HG02588 (cell line): ENCODE measurements at regions not wholly inside any gene's neighbourhood (a gene's known extent, or its start where the extent isn't known, plus 50 kb on each side); places are given as distances from the start of the nearest gene placed in this dataset.
"Not testable (repeated sequence)": the region's sequence is repeated elsewhere in the genome, so short reads cannot be mapped to it uniquely, and the experiment has no call there.

ENCODE experiments used
- ATAC-seq: cut with Tn5 transposase; IDR thresholded peaks from one replicate; pipeline ENCODE4 v1.9.1; 2021; ENCODE audit warnings: mild to moderate bottlenecking, moderate library complexity; ENCODE audit not compliant: unreplicated experiment

DNA sequence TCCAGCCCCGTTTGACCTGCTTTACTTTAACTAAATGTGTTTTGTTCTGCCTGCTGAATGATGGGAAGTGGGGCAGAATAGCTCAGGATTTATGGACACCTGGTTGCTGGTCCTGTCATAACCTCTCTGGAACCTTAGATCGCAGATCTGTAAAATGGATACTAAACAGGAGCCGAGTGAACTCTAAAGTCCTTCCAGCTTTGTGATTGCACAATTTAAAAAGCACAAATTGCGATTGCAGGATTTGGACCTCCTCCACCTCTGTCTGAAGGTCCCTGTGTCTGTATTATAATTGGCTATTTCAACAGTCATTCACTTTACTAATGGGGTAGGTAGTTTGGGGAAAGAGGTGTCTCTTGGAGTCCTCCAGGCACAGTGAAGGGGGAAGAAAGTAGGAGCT, 220.4 kb downstream of the LY86 start:
- ATAC-seq, result no peak

DNA sequence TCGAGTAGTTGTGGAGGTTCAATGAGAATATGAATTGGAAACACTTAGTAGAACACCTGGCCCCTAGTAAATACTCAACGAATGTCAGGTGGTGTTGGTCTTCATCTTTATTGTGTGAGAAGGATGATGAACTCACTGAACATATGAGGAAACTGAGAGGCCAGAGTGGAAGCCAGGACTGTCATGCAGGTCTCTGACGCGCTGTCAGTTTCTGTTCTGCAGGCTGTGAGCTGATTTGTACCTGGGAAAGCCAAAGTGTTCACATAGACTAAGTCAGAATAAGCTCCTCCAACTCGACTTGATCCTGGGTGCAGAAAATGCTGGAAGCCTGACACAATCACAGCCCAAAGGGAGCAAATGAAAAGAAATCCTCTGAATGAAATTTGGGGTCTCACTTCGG, 222.2 kb downstream of the LY86 start:
- no peak for ATAC-seq

DNA sequence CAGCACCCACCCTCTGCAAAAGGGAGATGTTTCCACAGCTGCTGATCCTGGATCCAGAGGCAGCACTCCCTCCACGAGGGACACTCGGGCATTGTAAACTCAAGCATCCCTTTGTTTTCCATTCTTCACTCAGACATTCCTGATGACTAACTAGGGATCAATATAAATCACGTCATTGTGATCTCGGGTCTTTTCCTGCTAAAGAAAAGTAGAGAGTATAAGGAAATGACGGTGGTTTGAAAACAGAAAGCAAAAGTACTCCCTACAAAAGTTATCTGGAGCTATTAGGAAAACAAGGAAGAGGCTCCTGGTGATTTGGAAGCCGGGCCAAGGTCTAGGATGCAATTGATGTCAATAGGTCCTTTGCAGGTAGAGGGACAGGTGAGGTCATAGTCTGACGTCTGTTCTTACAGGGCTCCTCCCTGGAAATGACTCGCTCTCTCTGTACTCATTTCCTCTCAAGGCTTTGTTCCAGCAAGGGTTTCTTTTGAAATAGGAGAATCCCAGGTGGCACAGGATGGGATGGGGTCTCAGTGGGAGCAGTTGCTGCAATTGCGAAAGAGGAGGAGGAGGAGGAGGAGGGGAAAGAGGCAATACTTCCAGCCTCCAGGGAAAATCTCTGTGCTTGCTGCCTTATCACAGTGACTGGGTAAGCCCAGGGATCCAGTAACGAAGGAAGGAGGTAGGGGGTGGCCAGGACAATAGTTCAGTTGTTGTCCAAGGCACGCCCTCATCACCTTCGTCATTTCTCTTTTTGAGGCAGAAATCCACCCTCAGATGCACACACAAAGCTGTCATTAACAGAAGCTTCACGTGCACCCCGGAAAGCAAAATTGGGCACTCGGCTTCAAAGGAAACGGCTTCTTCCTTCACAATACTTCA, 222.8 kb downstream of the LY86 start:
- ATAC-seq, result no peak

DNA sequence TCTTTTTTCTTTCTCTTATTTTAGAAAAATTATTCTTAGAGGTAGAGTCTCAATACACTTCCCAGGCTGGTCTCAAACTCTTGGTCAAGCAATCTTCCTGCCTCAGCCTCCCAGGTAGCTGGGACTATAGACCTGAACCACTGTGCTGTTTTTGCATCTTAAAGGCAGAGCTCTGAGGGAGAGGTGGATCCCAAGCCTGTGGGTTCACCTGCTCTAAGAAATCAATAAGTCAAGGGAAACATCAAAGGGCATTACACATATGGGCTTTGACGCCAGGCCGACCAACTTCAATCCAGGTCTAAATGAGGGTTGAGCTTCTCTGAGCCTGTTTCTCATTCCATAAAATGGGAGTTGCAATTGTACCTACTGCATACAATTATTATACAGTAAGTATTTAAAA, 223.9 kb downstream of the LY86 start:
- no peak for ATAC-seq

DNA sequence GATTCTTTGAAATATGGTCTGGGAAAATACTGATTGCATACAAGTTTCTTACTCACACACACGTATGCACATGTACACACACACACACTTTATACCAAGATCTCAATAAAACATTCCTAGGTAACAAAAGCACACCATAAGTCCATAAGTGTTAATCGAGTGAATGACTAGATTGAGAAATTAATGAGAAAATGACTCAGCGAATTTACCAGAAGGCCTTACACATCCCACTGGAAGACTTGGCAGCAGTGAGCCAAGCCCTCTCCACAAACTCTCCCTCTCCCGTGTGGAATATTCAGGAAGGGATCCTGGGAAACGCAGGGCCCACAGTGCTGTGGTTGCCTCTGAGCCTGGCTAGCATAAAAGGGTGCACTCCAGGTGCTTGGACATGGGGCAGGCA, 227.2 kb downstream of the LY86 start:
- no peak for ATAC-seq

DNA sequence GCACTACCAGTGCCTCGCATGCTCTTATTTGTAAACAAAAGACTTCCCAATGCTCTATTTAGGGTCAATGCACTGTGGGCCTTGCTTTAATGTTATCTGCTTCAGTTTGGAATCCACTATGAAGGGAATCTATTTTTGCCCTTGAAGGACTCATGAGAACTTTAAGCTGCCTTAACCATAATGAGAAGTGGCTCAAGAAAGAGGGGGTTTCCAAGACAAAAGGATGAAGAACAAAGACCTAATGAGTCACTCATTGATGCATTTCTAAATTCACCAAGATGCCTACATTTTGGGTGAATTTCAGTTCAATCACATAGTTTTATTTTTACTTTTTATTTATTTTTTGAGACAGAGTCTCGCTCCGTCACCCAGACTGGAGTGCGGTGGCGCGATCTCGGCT, 228.2 kb downstream of the LY86 start:
- no peak for ATAC-seq

DNA sequence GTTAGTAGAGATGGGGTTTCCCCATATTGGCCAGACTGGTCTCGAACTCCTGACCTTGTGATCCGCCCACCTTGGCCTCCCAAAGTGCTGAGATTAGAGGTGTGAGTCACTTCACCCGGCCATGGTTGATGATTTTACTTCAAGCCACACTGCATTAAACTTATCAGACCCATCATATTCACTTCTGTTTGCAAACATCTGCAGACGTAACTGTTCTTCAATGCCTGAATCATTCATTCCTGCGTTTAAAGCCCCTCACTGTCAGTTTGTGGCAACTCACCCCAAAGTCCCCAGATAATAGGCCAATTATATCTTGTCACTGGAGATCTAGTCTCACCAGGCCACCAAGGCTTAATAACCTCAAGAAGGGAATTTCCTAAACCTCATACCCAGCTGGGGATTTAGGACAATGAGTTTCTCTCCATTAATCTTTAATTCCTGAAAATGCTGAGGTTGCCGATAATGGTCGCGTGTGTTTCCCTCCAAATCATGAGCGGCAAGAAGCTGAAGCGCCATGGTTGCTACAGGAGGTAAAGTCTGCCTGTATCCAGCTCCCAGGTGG, 229.6 kb downstream of the LY86 start:
- ATAC-seq, result no peak

DNA sequence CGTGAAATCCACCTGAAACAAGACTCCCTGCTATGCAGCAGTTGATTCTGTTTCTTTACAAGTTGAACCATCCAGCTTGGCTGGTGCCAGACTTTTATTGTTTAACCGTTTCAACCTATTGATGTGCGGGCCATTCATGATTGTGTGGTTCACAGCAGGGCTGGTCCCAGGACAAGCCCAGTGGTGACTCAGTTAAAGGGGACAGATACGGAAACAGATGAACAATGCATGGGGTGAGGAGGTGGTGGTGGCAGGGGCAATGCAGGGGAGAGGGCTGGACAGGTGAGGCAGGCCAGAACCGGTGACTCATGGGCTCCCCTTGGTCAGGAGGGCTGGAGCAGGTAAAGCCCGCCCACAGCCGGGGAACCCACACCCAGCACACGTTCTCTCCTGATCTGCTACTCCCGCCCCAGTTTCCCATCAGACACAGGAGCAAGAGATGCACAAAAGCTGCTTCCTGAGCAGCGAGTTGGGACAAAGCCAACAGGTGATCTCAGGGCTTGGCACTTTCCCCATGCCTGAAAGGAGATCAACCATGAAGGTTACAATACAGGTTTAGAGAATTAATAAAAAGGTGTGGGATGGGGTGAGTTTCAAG, 232.2 kb downstream of the LY86 start:
- ATAC-seq, result no peak

DNA sequence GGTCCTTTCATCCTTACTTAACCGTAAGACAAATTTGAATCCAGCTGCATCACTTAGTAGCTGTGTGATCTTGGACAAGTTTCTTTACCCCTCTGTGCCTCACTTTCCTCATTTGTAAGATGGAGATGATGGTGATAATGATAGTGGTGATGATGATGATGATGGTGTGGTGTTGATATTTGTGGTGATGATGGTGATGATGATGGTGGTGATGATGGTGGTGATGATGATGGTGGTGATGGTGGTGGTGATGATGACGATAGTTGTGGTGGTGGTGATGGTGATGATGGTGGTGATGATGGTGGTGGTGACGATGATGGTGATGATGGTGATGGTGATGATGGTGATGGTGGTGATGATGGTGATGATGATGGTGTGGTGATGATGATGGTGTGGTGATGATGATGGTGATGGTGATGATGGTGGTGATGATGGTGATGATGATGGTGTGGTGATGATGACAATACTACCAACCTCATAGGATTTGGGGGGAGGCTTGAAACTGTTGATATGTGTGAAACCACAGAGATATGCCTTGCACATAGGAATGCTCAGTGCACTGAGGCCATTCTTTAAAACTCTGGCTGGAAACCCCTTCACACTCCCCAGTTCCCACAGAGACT, 233.2 kb downstream of the LY86 start:
- ATAC-seq, result no peak

DNA sequence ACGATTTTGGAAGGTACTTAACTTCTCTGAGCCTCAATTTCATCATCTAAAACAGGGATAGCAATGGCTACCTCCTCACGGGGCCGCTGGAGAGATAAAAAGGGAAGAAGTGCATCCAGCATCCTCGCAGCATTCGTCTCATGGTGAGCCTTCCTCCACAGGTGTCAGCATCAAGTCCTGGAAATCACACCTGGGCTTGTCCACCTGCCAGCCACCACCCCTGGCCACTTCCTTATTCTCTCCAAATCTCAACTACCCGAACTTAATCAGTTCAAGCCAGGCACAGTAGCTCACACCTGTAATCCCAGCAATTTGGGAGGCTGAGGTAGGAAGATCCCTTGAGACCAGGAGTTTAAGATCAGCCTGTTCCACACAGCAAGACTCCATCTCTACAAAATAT, 234.5 kb downstream of the LY86 start:
- ATAC-seq, result no peak

DNA sequence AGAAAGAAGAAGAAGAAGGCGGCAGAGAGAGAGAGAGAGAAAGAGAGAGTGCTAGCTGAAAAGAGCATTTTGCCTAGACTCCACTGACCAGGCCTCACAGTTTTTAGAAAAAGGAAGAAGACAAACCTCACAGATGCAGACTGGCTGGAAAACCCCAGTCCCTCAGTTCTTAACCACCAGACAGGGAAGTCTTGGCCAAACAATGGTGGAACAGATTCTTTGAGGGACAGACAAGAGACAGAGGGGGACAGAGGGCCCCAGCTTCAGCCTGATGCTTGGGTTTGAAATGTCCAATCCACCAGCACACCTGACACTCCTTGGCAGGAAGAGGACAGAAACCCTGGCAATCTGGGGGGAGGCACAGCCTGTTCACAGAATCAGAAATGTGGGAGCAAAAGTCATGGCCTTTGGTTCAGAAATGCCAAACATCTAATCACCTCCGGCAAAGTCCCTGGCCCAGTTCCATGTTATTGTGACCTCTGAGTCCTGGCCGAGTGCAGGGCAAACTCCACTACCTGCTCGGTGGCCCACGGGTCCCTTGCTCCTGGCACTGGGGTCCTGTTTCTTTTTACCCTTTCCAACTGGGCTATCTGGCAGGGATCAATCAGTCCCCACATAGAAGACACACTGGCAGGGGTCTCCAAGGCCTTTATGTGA, 235.2 kb downstream of the LY86 start:
- no peak for ATAC-seq

DNA sequence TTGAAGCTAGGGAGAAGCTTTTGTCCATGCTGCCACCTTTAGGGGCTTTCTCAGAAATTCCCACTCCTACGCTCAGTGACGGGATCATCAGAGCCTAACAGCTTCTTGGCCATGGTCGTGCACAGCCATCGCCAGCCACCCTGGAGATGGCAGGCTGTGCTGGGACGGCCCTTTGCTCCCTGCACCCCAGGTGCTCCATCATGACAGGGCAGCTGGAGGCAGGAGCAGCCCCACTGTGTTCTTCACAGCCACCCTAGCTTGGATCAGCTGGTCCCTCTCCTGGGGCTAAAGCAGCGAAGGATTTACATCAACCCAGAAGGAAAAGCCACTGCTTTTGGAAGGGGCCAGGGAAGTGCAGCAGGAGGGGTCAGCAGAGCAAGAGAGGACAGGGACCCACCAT, 235.9 kb downstream of the LY86 start:
- ATAC-seq, result no peak

DNA sequence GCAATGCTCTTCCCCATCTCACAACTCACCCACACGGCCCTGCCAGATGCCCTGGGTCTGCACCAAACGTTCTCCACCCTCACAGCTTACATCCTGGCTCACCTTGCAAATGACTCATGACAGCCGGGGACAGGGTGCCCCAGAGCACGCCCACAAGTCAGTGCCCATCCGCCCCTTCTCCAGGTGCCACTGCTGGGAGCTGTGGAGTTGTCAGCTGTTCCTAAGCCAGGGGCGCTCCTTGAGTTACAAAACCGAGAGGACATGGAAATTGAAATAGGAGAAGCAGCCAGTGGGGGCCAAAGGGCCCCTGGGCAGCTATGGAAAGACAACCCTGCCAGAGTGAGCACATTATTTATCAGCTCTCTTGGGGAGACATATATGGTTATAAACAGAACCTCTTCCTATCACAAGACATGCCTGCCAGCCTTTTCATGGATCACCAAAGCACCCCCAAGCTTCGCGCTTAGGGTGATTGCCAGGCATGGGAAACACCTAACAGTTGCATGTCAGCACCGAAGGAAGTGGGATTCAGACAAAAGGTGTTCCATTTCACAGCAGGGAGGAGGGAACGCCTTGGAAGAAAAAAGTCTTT, 236.8 kb downstream of the LY86 start:
- ATAC-seq, result no peak

DNA sequence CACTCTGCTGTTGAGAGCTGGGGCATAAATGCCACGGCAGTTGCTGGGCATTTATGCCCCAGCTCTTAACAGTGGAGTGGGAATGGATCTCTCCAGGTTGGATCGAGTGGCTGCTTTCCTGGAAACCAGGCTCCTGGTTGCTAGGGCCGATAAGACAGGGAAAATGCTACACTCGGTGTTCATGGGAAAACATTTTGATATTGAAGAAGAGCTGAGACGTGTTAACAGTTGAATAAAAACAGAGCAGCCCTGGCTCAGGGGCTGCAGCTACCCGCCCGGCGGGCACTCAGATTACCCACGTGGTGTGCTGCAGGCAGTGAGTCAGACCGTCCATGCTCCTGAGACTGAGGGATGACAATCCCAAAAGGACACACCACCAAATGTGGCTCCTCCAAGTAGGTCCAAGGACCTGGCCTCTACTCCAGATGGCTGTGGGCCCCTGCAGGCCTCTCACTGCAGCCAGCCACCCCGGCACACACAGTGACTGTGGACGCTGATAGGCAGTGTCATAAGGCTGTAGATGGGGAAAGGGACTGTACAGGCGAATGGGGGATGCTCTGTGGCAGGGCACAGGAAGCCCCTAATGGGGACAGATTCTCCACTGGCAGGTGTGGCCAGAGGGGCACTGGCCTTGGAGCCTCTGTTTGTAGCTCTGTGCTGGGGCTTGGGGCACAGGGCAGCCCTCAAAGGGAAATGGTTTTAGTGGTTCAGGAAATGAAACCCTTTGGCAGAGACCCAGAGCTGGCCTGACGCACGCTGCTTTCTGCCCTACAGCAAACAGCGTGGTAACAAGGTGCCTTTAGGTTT, 237.8 kb downstream of the LY86 start:
- peak; percentile 82 for ATAC-seq

DNA sequence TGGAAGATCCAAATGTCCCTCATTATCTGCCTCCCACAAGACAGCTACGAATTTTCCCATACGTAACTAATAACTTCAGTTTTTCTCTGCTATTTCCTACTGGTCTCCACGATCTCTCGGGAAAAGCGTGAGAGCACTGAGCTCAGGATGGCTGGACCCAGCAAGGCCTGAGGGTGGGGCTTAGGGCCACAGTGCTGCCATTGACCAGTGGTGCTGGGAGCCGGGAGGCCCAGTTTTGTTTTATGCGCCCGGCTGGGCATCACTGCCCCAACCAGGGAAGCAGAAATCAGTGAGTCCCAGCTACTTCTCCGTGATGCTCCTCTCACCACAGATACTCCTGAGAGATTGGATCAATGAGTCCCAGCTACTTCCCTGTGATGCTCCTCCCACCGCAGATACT, 238.4 kb downstream of the LY86 start:
- ATAC-seq, result no peak

DNA sequence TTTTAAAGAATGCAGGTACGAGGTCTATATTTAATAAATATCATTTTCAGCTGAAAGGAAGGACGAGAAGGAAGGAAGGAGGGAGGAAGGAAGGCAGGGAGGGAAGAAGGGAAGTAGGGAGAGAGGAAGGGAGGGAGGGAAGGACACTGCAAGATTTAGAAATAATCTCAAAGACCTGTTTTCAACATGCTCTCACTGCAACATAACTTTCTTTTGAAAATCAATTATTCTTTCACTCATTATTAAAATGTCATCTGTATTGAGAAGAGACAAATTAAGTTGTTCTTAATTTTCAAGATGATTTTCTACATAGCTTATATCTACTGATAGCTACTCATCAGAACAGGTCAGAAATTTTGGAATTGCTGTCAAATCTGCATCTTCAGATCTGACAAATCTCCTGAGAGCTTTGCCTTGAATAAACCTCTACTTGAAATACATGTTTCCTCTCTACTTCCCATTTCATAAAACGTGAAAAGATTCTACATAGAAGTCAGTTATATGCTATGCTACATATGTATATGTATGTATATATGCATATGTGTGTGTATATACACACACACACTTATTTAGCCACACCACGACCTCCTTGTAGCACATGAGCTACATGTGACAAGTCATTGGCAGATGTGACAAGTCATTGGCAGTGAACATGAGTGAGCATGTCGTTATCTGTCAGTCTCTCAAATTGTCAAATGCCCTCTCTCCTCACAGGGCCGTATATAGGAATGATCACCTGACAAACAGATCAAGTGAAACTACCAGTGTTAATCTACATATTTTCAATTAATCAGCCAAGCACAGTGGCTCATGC, 241.6 kb downstream of the LY86 start:
- no peak for ATAC-seq

DNA sequence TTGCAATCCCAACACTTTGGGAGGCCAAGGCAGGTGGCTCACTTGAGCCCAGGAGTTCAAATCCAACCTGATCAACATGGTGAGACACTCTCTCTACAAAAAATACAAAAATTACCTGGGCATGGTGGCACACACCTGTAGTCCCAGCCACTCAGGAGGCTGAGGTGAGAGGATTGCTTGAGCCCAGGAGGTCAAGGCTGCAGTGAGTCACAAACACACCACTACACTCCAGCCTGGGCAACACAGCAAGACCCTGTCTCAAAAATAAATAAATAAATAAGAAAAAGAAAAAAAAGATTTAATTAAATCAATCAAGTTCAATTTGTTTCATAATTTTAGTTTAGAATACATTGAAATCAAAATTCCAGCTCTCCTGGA, 242.2 kb downstream of the LY86 start:
- not testable (repeated sequence) for ATAC-seq

DNA sequence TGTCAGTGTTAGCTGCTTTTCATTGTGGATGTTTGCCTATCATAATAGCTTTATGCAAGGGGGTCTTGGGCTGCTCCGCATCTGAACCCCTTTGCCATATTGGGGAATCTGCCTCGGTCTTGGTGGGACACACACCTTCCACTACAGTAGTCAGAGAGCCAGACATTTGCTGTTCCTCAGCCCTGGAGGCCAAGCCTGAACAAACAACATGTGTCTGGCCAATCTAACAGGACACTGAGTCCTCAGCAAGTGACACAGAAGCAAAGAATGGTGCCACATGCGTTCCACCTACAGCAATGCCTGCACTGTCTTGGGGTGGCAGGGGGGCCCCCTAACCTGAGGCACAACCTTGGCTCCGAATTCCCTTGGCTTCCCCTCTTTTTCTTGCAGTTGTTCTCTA, 243.9 kb downstream of the LY86 start:
- ATAC-seq, result no peak
